HEK293 (cell line): ENCODE measurements at regions not wholly inside any gene's neighbourhood (a gene's known extent, or its start where the extent isn't known, plus 50 kb on each side); places are given as distances from the start of the nearest gene placed in this dataset.
A peak's percentile ranks its signal among the peaks of the same experiment; 100 is the strongest.

Experiments used
- BCL11A ChIP-seq: fragments of 450-650 bp; formaldehyde crosslinking; IDR thresholded peaks from 2 replicates; pipeline ENCODE4 v1.5.1; 2016; ENCODE audit warnings: low read depth, missing biosample characterization, missing genetic modification characterization
- CTCF ChIP-seq: fragments of 450-650 bp; formaldehyde crosslinking; IDR thresholded peaks from 2 replicates; pipeline ENCODE4 v1.5.1; 2016; ENCODE audit warnings: missing biosample characterization, missing genetic modification characterization
- HOXA7 ChIP-seq: sonication (generic); formaldehyde crosslinking; IDR thresholded peaks from 2 replicates; pipeline ENCODE4 v1.8.1; 2022; ENCODE audit warnings: missing genetic modification reagents, borderline replicate concordance
- KLF10 ChIP-seq: fragments of 450-650 bp; IDR thresholded peaks from 2 replicates; pipeline ENCODE4 v1.5.1; 2018; ENCODE audit warnings: missing biosample characterization, mild to moderate bottlenecking, missing genetic modification characterization
- OVOL3 ChIP-seq: fragments of 450-650 bp; formaldehyde crosslinking; IDR thresholded peaks from 2 replicates; pipeline ENCODE4 v1.5.1; 2016; ENCODE audit warnings: missing biosample characterization, missing genetic modification characterization
- REST ChIP-seq: fragments of 450-650 bp; formaldehyde crosslinking; IDR thresholded peaks from 2 replicates; pipeline ENCODE4 v1.5.1; 2016; ENCODE audit warnings: missing biosample characterization, missing genetic modification characterization
- SP2 ChIP-seq: fragments of 450-650 bp; formaldehyde crosslinking; IDR thresholded peaks from 2 replicates; pipeline ENCODE4 v1.5.1; 2016; ENCODE audit warnings: missing biosample characterization, missing genetic modification characterization
- SP3 ChIP-seq: fragments of 450-650 bp; formaldehyde crosslinking; IDR thresholded peaks from 2 replicates; pipeline ENCODE4 v1.5.1; 2016; ENCODE audit warnings: missing biosample characterization, missing genetic modification characterization
- SP7 ChIP-seq: fragments of 450-650 bp; formaldehyde crosslinking; IDR thresholded peaks from 2 replicates; pipeline ENCODE4 v1.5.1; 2016; ENCODE audit warnings: missing biosample characterization, missing genetic modification characterization
- YY1 ChIP-seq: fragments of 450-650 bp; formaldehyde crosslinking; IDR thresholded peaks from 2 replicates; pipeline ENCODE4 v1.5.1; 2018; ENCODE audit warnings: missing biosample characterization, missing genetic modification characterization
- ZBTB1 ChIP-seq: fragments of 450-650 bp; formaldehyde crosslinking; IDR thresholded peaks from 2 replicates; pipeline ENCODE4 v1.5.1; 2016; ENCODE audit warnings: missing biosample characterization, missing genetic modification characterization
- ZBTB26 ChIP-seq: fragments of 450-650 bp; formaldehyde crosslinking; optimal IDR thresholded peaks from 2 replicates; pipeline ENCODE3; 2016; ENCODE audit warnings: missing biosample characterization, mild to moderate bottlenecking, missing genetic modification characterization
- ZEB2 ChIP-seq: fragments of 450-650 bp; formaldehyde crosslinking; IDR thresholded peaks from 2 replicates; pipeline ENCODE4 v1.5.1; 2016; ENCODE audit warnings: missing biosample characterization, missing genetic modification characterization
- ZFP69B ChIP-seq: fragments of 450-650 bp; formaldehyde crosslinking; IDR thresholded peaks from 2 replicates; pipeline ENCODE4 v1.5.1; 2016; ENCODE audit warnings: missing biosample characterization, missing genetic modification characterization
- ZNF132 ChIP-seq: fragments of 450-650 bp; formaldehyde crosslinking; IDR thresholded peaks from 2 replicates; pipeline ENCODE4 v1.5.1; 2017; ENCODE audit warnings: missing biosample characterization, missing genetic modification characterization, borderline replicate concordance
- ZNF155 ChIP-seq: fragments of 450-650 bp; formaldehyde crosslinking; IDR thresholded peaks from 2 replicates; pipeline ENCODE4 v1.5.1; 2016; ENCODE audit warnings: missing biosample characterization, missing genetic modification characterization
- ZNF19 ChIP-seq: fragments of 450-650 bp; formaldehyde crosslinking; IDR thresholded peaks from 2 replicates; pipeline ENCODE4; 2016; ENCODE audit warnings: missing biosample characterization, missing genetic modification characterization, low read depth
- ZNF248 ChIP-seq: fragments of 450-650 bp; formaldehyde crosslinking; IDR thresholded peaks from 2 replicates; pipeline ENCODE4 v1.5.1; 2017; ENCODE audit warnings: missing biosample characterization, missing genetic modification characterization
- ZNF302 ChIP-seq: fragments of 450-650 bp; formaldehyde crosslinking; IDR thresholded peaks from 2 replicates; pipeline ENCODE4 v1.5.1; 2016; ENCODE audit warnings: missing biosample characterization, missing genetic modification characterization, low read depth
- ZNF341 ChIP-seq: fragments of 450-650 bp; formaldehyde crosslinking; IDR thresholded peaks from 2 replicates; pipeline ENCODE4; 2016; ENCODE audit warnings: low read depth, missing biosample characterization, missing genetic modification characterization
- ZNF354C ChIP-seq: fragments of 450-650 bp; formaldehyde crosslinking; IDR thresholded peaks from 2 replicates; pipeline ENCODE4 v1.5.1; 2016; ENCODE audit warnings: missing biosample characterization, missing genetic modification characterization, low read depth, borderline replicate concordance
- ZNF366 ChIP-seq: fragments of 450-650 bp; formaldehyde crosslinking; conservative IDR thresholded peaks from 2 replicates; pipeline ENCODE4 v1.5.1; 2016; ENCODE audit warnings: missing biosample characterization, missing genetic modification characterization
- ZNF391 ChIP-seq: fragments of 450-650 bp; formaldehyde crosslinking; IDR thresholded peaks from 2 replicates; pipeline ENCODE4 v1.5.1; 2016; ENCODE audit warnings: low read depth, missing biosample characterization, missing genetic modification characterization, borderline replicate concordance
- ZNF426 ChIP-seq: fragments of 450-650 bp; formaldehyde crosslinking; IDR thresholded peaks from 2 replicates; pipeline ENCODE4 v1.5.1; 2017; ENCODE audit warnings: missing biosample characterization, missing genetic modification characterization, mild to moderate bottlenecking, inconsistent platforms, moderate library complexity
- ZNF473 ChIP-seq: fragments of 450-650 bp; formaldehyde crosslinking; IDR thresholded peaks from 2 replicates; pipeline ENCODE4 v1.5.1; 2017; ENCODE audit warnings: missing biosample characterization, missing genetic modification characterization
- ZNF48 ChIP-seq: fragments of 450-650 bp; formaldehyde crosslinking; IDR thresholded peaks from 2 replicates; pipeline ENCODE4 v1.5.1; 2016; ENCODE audit warnings: missing biosample characterization, missing genetic modification characterization
- ZNF600 ChIP-seq: fragments of 450-650 bp; formaldehyde crosslinking; IDR thresholded peaks from 2 replicates; pipeline ENCODE4 v1.5.1; 2016; ENCODE audit warnings: missing biosample characterization, missing genetic modification characterization
- ZNF621 ChIP-seq: fragments of 450-650 bp; formaldehyde crosslinking; IDR thresholded peaks from 2 replicates; pipeline ENCODE4 v1.5.1; 2017; ENCODE audit warnings: missing biosample characterization, missing genetic modification characterization
- ZNF629 ChIP-seq: fragments of 450-650 bp; formaldehyde crosslinking; IDR thresholded peaks from 2 replicates; pipeline ENCODE4 v1.5.1; 2017; ENCODE audit warnings: missing biosample characterization, missing genetic modification characterization
- ZNF658 ChIP-seq: fragments of 450-650 bp; formaldehyde crosslinking; IDR thresholded peaks from 2 replicates; pipeline ENCODE4; 2016; ENCODE audit warnings: missing biosample characterization, missing genetic modification characterization
- ZNF660 ChIP-seq: fragments of 450-650 bp; IDR thresholded peaks from 2 replicates; pipeline ENCODE4 v1.5.1; 2018; ENCODE audit warnings: missing biosample characterization, mild to moderate bottlenecking, missing genetic modification characterization
- ZNF837 ChIP-seq: fragments of 450-650 bp; formaldehyde crosslinking; IDR thresholded peaks from 2 replicates; pipeline ENCODE4 v1.5.1; 2016; ENCODE audit warnings: missing biosample characterization, missing genetic modification characterization
- ZNF843 ChIP-seq: fragments of 450-650 bp; formaldehyde crosslinking; IDR thresholded peaks from 2 replicates; pipeline ENCODE4 v1.5.1; 2016; ENCODE audit warnings: missing biosample characterization, missing genetic modification characterization
- ZSCAN23 ChIP-seq: fragments of 450-650 bp; formaldehyde crosslinking; IDR thresholded peaks from 2 replicates; pipeline ENCODE4 v1.5.1; 2016; ENCODE audit warnings: missing biosample characterization, missing genetic modification characterization
- ZSCAN4 ChIP-seq: fragments of 450-650 bp; formaldehyde crosslinking; IDR thresholded peaks from 2 replicates; pipeline ENCODE4 v1.5.1; 2017; ENCODE audit warnings: missing biosample characterization, missing genetic modification characterization
- ZXDB ChIP-seq: fragments of 450-650 bp; formaldehyde crosslinking; IDR thresholded peaks from 2 replicates; pipeline ENCODE4 v1.5.1; 2016; ENCODE audit warnings: missing biosample characterization, missing genetic modification characterization

- TF ChIP-seq ZXDB (tag by site-specific recombination), result peak; percentile 83
- no peak for TF ChIP-seq ZNF473 (tag by site-specific recombination)
- TF ChIP-seq ZNF155 (tag by site-specific recombination), result no peak
- TF ChIP-seq ZNF837 (tag by site-specific recombination), result no peak
- no peak for TF ChIP-seq ZBTB1 (tag by site-specific recombination)
- no peak for TF ChIP-seq ZNF132 (tag by site-specific recombination)
- peak; percentile 98 for TF ChIP-seq SP7 (tag by site-specific recombination)
- TF ChIP-seq ZNF341, result no peak
- TF ChIP-seq ZNF248 (tag by site-specific recombination), result no peak
- TF ChIP-seq ZEB2 (tag by site-specific recombination), result 0 out of 2 replicates have a peak, but pooled peaks have one; percentile 45
- TF ChIP-seq ZNF629 (tag by site-specific recombination), result peak; percentile 76
- TF ChIP-seq ZNF426 (tag by site-specific recombination), result no peak
- TF ChIP-seq YY1 (tag by site-specific recombination), result no peak
- TF ChIP-seq ZNF843 (tag by site-specific recombination), result peak; percentile 98
- no peak for TF ChIP-seq KLF10
- no peak for TF ChIP-seq ZFP69B (tag by site-specific recombination)
- no peak for TF ChIP-seq CTCF (tag by site-specific recombination)
- TF ChIP-seq ZNF354C (tag by site-specific recombination), result no peak
- TF ChIP-seq ZSCAN23 (tag by site-specific recombination), result peak; percentile 44; the same call in 1 of the 2 replicates
- TF ChIP-seq ZNF366 (tag by site-specific recombination), result peak; percentile 82
- TF ChIP-seq ZNF302 (tag by site-specific recombination), result no peak
- no peak for TF ChIP-seq ZNF600
- no peak for TF ChIP-seq SP2 (tag by site-specific recombination)
- TF ChIP-seq OVOL3 (tag by site-specific recombination), result 0 out of 2 replicates have a peak, but pooled peaks have one; percentile 12
- TF ChIP-seq ZNF19 (tag by site-specific recombination), result no peak; the same call in 1 of the 2 replicates
- no peak for TF ChIP-seq ZNF621 (tag by site-specific recombination)
- no peak for TF ChIP-seq ZSCAN4 (tag by site-specific recombination)
- no peak for TF ChIP-seq ZBTB26
- peak; percentile 19; the same call in 1 of the 2 replicates for TF ChIP-seq ZNF660 (tag by site-specific recombination)
- TF ChIP-seq REST (tag by site-specific recombination), result no peak
- TF ChIP-seq ZNF658, result no peak
- peak; percentile 29; the same call in 1 of the 2 replicates for TF ChIP-seq SP3 (tag by site-specific recombination)
- no peak for TF ChIP-seq HOXA7 (CRISPR knock-in tag)
- peak; percentile 83 for TF ChIP-seq BCL11A (tag by site-specific recombination)
- TF ChIP-seq ZNF391 (tag by site-specific recombination), result peak; percentile 27; the same call in 1 of the 2 replicates
- TF ChIP-seq ZNF48 (tag by site-specific recombination), result no peak
Measured at GRCh38 chr16:51577621-51578303, 426.7 kb upstream of the SALL1 start (continued).
